Right cardiac atrium (tissue), 5 donors: ENCODE measurements at regions not wholly inside any gene's neighbourhood (a gene's known extent, or its start where the extent isn't known, plus 50 kb on each side); places are given as distances from the start of the nearest gene placed in this dataset.

Experiments
- ATAC-seq, 2 donors: fragments of 200-7000 bp; cut with Tn5 transposase; one replicate each; pipeline versions ENCODE4 v1.8.0 to v1.9.1; 2020; ENCODE audit warnings: moderate library complexity in 2 of 2, mild to moderate bottlenecking in 1 of 2
- DNase-seq, 3 donors: peaks; one replicate each; pipeline ENCODE4 v3.0.0-alpha.2; 2020
- H3K27ac ChIP-seq: one replicate; pipeline ENCODE4 v1.5.1; 2013; ENCODE audit warnings: mild to moderate bottlenecking, low read length, control low read depth, moderate library complexity
- H3K27me3 ChIP-seq: one replicate; pipeline ENCODE4 v1.6.1; 2013; ENCODE audit not compliant: control insufficient read depth, insufficient read depth
- H3K4me1 ChIP-seq: one replicate; pipeline ENCODE4 v1.6.1; 2013; ENCODE audit warnings: low read length; ENCODE audit not compliant: control insufficient read depth, insufficient read depth
- H3K4me3 ChIP-seq: one replicate; pipeline ENCODE4 v1.5.1; 2013; ENCODE audit warnings: low read length, control low read depth
- H3K9me3 ChIP-seq: one replicate; pipeline ENCODE4 v1.6.1; 2013; ENCODE audit warnings: low read length; ENCODE audit not compliant: control insufficient read depth
- WGBS: extraction: QIAGEN DNeasy Blood & Tissue Kit; methylation state at CpG from one replicate; pipeline ENCODE4 v1.1.7; 2013; 5-methylcytosine and 5-hydroxymethylcytosine counted together
- intact Hi-C, 4 donors: fragments of 100-400 bp; cut with DNase I; formaldehyde crosslinking; loops; one replicate each; pipeline versions ENCODE4 v1.11.0 to v1.14.0; 2022 to 2023
- donor health status: healthy with polysubstance abuse.
- donor health status: DM: no; HTN: yes; CAD: no.
- donor health status: DM: no; HTN: no; CAD: no.
- donor health status: DM: no; HTN: yes; CAD: no; lungs with severe emphysema.
- donor health status: DM: yes; HTN: yes; CAD: no.

DNA sequence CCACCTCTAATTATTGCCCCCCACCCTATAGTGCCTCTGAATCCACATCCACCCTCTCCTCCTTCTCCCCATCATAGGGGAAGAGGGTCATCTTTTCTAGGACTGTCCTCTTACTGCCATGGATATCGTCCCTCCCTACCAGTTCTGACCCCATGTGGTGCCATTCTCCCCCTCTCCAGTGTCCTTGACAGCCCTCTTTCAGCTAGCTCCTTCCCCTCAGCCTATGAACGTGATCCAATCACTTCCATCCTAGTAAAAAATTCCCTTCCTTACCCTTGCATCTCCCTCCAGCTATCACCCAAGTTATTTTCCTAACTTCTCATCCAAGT is 172.7 kb downstream of the RRAGC start:
- no peak overlapping the region for H3K4me3 ChIP-seq
- 51% methylated on average over 2 of the region's 2 CpGs for WGBS
- H3K4me1 ChIP-seq = no peaks in the 10 kb centered on the region
- no peak for DNase-seq
- H3K27me3 ChIP-seq = no peaks in the 10 kb centered on the region
- intact Hi-C loops = no loop called here
- H3K9me3 ChIP-seq = no peaks in the 10 kb centered on the region
- ATAC-seq = no peak
- H3K27ac ChIP-seq = no peak overlapping the region

DNA sequence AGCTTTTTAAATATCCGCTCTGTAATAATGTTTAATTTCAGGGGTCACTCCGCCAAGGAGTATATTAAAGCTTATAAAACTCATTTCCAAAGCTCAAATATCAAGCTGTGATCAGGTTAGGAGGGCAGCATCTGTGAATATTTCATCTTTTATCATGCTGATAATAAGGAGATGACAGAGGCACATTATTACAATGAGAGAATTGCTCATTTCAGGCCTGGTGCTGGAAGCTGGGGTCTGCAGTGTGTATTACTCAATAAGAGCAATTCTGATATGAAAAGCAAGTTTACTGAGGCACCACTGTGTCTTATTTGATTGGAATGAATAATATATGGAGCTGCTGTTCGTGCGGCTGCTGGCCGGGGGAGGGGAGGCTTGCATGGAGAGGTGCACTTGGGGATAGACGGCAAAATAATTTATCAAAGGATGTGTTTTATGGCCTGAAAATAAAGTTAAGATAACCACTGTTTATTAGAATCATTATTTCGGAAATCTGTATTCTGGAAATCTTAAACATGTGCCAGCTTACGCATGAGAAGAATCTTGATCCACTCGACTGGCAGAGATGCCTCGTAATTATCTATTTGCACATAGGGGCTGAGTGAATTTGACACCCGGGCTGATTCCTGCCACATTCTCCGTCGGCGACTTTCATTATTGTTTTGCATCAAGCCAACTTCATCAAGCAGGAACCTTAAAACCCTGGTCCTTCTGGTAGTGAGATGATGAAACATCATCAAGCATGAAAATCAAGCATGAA is 173.2 kb downstream of the RRAGC start:
- WGBS = 79% methylated on average over 14 of the region's 14 CpGs
- Histone ChIP-seq H3K27ac (no peak overlapping the region), H3K9me3 (no peaks in the 10 kb centered on the region), H3K4me1 (no peaks in the 10 kb centered on the region), H3K27me3 (no peaks in the 10 kb centered on the region), H3K4me3 (no peak overlapping the region)
- intact Hi-C loops = no loop called here
- ATAC-seq = no peak
- DNase-seq = no peak

DNA sequence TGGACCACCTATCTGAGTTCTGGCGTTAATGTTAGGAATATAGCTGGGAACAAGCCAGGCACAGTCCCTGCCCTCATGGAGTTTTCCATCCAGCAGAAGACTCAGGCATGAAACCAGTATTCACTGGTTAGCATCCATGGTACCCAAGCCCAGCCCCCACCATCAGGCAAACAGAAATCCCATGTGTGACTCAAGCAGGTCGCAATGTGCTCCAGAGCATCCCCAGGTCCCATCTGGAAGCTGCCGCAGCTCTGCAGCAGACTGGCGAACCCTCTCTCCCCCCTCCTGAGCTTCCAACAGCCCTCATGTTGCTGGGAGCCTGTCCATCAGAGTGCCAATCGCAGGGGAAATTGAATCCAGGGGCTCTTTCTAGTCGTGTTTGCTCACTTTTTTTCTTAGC is 174.2 kb downstream of the RRAGC start:
- intact Hi-C loops = no loop called here
- H3K9me3 ChIP-seq = no peaks in the 10 kb centered on the region
- no peak overlapping the region for H3K27ac ChIP-seq
- WGBS = 63% methylated on average over 6 of the region's 6 CpGs
- H3K4me1 ChIP-seq = no peaks in the 10 kb centered on the region
- H3K4me3 ChIP-seq = no peak overlapping the region
- DNase-seq = no peak
- no peak for ATAC-seq
- no peaks in the 10 kb centered on the region for H3K27me3 ChIP-seq

- no peak for ATAC-seq
- intact Hi-C loops = no loop called here
These were observed 178.6 kb downstream of the RRAGC start for GRCh38 chr1:38680801-38681510.

DNA sequence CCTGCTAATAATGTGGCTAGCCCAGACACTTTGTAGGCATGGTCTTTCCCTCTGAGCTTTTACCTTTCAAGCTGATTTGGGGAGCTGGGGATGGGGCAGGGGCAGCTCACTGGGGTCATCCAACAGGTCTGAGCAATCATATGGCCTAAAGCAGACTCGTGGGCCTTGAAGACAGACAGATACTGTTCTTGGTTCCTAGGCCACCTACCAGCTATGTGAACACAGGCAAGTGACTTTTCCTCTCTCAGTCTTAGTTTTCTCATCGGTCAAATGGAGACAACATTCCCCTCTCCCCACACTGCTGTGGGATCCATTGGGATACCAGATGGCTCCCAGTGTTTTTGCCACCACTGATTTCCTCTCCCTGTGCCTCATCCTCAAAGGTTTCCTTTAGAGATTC is 181.8 kb downstream of the RRAGC start:
- DNase-seq (no peak), ATAC-seq (no peak)
- WGBS = 70% methylated on average over 2 of the region's 2 CpGs
- Histone ChIP-seq H3K27me3 (no peaks in the 10 kb centered on the region), H3K4me1 (no peaks in the 10 kb centered on the region), H3K4me3 (no peak overlapping the region), H3K27ac (no peak overlapping the region), H3K9me3 (no peaks in the 10 kb centered on the region)
- intact Hi-C loops = no loop called here

More at GRCh38 chr1:38680801-38681510, 178.6 kb downstream of the RRAGC start:
- H3K4me3 ChIP-seq = no peak overlapping the region
- DNase-seq = no peak
- H3K27ac ChIP-seq = no peak overlapping the region
- H3K27me3 ChIP-seq = no peaks in the 10 kb centered on the region
- H3K9me3 ChIP-seq = no peaks in the 10 kb centered on the region
- H3K4me1 ChIP-seq = no peaks in the 10 kb centered on the region
- 30% methylated on average over 5 of the region's 5 CpGs for WGBS

- Histone ChIP-seq H3K4me3 (no peak overlapping the region), H3K27me3 (no peaks in the 10 kb centered on the region), H3K9me3 (no peaks in the 10 kb centered on the region), H3K27ac (no peak overlapping the region), H3K4me1 (no peaks in the 10 kb centered on the region)
- no peak for DNase-seq
- intact Hi-C loops = no loop called here
- 86% methylated on average over 6 of the region's 6 CpGs for WGBS
- ATAC-seq = no peak
These were observed 182.3 kb downstream of the RRAGC start for GRCh38 chr1:38677311-38677710.

GRCh38 chr1:38672692-38673091 is 186.9 kb downstream of the RRAGC start:
- Histone ChIP-seq H3K27me3 (no peaks in the 10 kb centered on the region), H3K4me1 (no peaks in the 10 kb centered on the region), H3K9me3 (no peaks in the 10 kb centered on the region), H3K4me3 (no peak overlapping the region), H3K27ac (no peak overlapping the region)
- ATAC-seq (no peak), DNase-seq (no peak)
- 74% methylated on average over 4 of the region's 4 CpGs for WGBS
- intact Hi-C loops = no loop called here

- intact Hi-C loops = no loop called here
- DNase-seq = no peak
- H3K4me3 ChIP-seq = no peak overlapping the region
- H3K9me3 ChIP-seq = no peaks in the 10 kb centered on the region
- WGBS = 83% methylated on average over 8 of the region's 8 CpGs
- ATAC-seq = no peak
- H3K27me3 ChIP-seq = no peaks in the 10 kb centered on the region
- no peak overlapping the region for H3K27ac ChIP-seq
- H3K4me1 ChIP-seq = no peaks in the 10 kb centered on the region
These were observed 188.4 kb downstream of the RRAGC start for GRCh38 chr1:38671221-38671620.

GRCh38 chr1:38670544-38671122 is 188.9 kb downstream of the RRAGC start:
- no peak overlapping the region for H3K4me3 ChIP-seq
- no peaks in the 10 kb centered on the region for H3K9me3 ChIP-seq
- H3K4me1 ChIP-seq = no peaks in the 10 kb centered on the region
- H3K27ac ChIP-seq = no peak overlapping the region
- H3K27me3 ChIP-seq = no peaks in the 10 kb centered on the region
- 81% methylated on average over 4 of the region's 4 CpGs for WGBS
- ATAC-seq (no peak), DNase-seq (no peak)
- intact Hi-C loops = no loop called here

DNA sequence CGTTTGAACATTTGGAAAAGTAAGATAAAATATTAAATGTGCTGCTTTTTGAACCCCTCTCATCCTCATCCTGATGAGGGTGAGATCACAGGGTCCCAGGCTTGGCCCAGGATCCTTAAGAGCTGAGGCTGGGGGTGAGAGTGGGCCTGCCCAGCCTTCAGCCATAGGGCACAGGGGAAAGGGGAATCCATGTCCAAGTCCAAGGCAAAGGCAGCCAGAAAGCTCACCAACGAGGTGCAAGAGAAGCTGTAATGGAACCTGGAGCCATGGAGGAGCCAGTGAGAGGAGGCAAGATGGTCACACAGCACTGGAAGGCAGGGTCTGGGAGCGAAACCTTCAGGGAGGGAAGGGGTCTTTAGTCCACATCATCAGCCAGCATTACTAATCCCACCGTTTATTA is 191.9 kb downstream of the RRAGC start:
- no peak for ATAC-seq
- H3K9me3 ChIP-seq = no peaks in the 10 kb centered on the region
- intact Hi-C loops = no loop called here
- 68% methylated on average over 4 of the region's 4 CpGs for WGBS
- H3K4me3 ChIP-seq = no peak overlapping the region
- no peak overlapping the region for H3K27ac ChIP-seq
- no peak for DNase-seq
- no peaks in the 10 kb centered on the region for H3K4me1 ChIP-seq
- H3K27me3 ChIP-seq = no peaks in the 10 kb centered on the region

DNA sequence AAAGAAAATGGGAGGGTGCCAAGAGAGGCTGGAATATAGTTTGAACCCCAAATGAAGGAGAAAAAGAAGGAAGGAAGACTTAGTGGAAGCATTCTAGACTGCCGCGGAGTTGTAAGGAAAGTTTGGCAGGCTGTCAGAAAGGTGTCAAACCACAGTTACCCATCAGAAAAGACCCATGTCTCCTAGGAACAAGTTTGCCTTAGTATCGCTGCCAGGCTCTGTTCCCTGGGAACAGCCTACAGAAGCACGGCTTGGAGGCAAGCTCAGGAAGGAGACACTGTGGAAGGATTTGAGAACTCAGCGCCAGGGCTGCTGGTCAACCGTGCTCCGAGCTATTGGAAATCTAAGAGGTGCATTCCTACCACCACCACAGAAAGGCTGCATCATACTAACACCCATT is 197.4 kb downstream of the RRAGC start:
- no peak overlapping the region for H3K27ac ChIP-seq
- WGBS = 71% methylated on average over 7 of the region's 7 CpGs
- no peaks in the 10 kb centered on the region for H3K27me3 ChIP-seq

More for the DNA sequence above, 197.4 kb downstream of the RRAGC start:
- no peaks in the 10 kb centered on the region for H3K4me1 ChIP-seq
- DNase-seq (no peak), ATAC-seq (no peak)
- H3K4me3 ChIP-seq = no peak overlapping the region
- intact Hi-C loops = no loop called here
- H3K9me3 ChIP-seq = peaks cover 2% of the 10 kb centered on the region
